Calu3 (cell line): ENCODE measurements at regions not wholly inside any gene's neighbourhood (a gene's known extent, or its start where the extent isn't known, plus 50 kb on each side); places are given as distances from the start of the nearest gene placed in this dataset.

Experiments
- BruUV-seq: library from RNA; stranded (reverse); fragments of 400-500 nt; replicated peaks from 2 replicates; lab custom pipeline; 2021; lab: Mats Ljungman, UMichigan
- CTCF ChIA-PET: fragments of 300-600 bp; sonication (Branson Sonifier 250); formaldehyde crosslinking; loops from one replicate; lab custom pipeline; 2022; ENCODE audit warnings: antibody characterized with exemption; lab: Charles Lee
- DNase-seq: peaks from one replicate; pipeline ENCODE4 v3.0.0; 2022
- H3K27ac Mint-ChIP-seq: one replicate; pipeline ENCODE4 v1.8.0; 2022; ENCODE audit warnings: mixed read lengths; ENCODE audit not compliant: unreplicated experiment
- H3K27me3 Mint-ChIP-seq: one replicate; pipeline ENCODE4 v1.8.0; 2022; ENCODE audit warnings: mixed read lengths; ENCODE audit not compliant: unreplicated experiment
- H3K36me3 Mint-ChIP-seq: one replicate; pipeline ENCODE4 v1.8.0; 2022; ENCODE audit warnings: mild to moderate bottlenecking, moderate library complexity, mixed read lengths; ENCODE audit not compliant: insufficient read depth, unreplicated experiment
- H3K4me1 Mint-ChIP-seq: one replicate; pipeline ENCODE4 v1.8.0; 2022; ENCODE audit warnings: mild to moderate bottlenecking, low read depth, mixed read lengths; ENCODE audit not compliant: unreplicated experiment
- H3K4me3 Mint-ChIP-seq: one replicate; pipeline ENCODE4 v1.8.0; 2022; ENCODE audit warnings: mild to moderate bottlenecking, low read depth, moderate library complexity, mixed read lengths; ENCODE audit not compliant: unreplicated experiment
- H3K9me3 Mint-ChIP-seq: one replicate; pipeline ENCODE4 v1.8.0; 2022; ENCODE audit warnings: low read depth, mixed read lengths; ENCODE audit not compliant: unreplicated experiment
- intact Hi-C: fragments of 100-400 bp; cut with micrococcal nuclease; formaldehyde crosslinking; loops from one replicate; pipeline ENCODE4 v1.10.0; 2022; ENCODE audit not compliant: unreplicated experiment
- TF ChIP-seq, protein P1 (sequence below): fragments of 200-600 bp; IDR thresholded peaks from one replicate; pipeline ENCODE4 v1.8.0; 2022; ENCODE audit warnings: antibody characterized with exemption; ENCODE audit not compliant: unreplicated experiment

DNA sequence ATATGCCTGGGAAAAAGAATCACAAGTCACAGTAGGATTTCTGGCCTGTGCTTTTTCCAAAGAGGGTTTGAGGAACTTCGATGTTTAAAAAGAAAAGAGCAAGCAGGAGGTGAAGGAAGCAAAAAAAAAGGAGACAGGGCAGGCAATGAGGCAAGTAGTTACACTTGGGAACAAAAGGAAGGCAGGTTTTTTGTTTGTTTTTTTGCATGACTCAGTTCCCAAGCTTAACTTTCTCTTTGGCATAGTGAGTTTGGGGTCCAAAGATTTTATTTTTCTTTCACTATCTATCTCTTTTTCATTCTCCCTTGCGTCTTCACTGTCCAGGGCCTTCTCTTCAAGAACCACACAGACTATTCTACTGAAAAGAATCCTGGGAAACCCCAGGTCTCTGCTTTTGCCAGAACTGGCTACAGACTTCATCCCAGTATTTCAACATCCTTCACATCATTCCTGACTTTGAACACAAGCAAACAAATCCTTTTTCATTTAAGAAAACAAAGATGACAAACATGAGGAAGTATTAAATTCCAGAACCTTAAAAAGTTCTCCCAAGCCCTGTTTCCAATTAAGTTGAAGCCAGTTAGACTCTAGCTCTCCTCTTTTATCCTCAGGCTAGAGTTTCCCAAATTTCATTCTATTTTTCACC, 210.7 kb upstream of the RND3 start:
- Mint-ChIP-seq H3K27me3 (no peaks in the 10 kb centered on the region), H3K9me3 (peaks cover 2% of the 10 kb centered on the region), H3K36me3 (no peaks in the 10 kb centered on the region), H3K4me3 (no peak overlapping the region), H3K4me1 (peaks cover 9% of the 10 kb centered on the region), H3K27ac (no peak overlapping the region)
- no peak for DNase-seq
- TF ChIP-seq, protein P1, sequence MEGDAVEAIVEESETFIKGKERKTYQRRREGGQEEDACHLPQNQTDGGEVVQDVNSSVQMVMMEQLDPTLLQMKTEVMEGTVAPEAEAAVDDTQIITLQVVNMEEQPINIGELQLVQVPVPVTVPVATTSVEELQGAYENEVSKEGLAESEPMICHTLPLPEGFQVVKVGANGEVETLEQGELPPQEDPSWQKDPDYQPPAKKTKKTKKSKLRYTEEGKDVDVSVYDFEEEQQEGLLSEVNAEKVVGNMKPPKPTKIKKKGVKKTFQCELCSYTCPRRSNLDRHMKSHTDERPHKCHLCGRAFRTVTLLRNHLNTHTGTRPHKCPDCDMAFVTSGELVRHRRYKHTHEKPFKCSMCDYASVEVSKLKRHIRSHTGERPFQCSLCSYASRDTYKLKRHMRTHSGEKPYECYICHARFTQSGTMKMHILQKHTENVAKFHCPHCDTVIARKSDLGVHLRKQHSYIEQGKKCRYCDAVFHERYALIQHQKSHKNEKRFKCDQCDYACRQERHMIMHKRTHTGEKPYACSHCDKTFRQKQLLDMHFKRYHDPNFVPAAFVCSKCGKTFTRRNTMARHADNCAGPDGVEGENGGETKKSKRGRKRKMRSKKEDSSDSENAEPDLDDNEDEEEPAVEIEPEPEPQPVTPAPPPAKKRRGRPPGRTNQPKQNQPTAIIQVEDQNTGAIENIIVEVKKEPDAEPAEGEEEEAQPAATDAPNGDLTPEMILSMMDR, result no peak
- CTCF ChIA-PET, result no interaction called here
- intact Hi-C loops, result no loop called here
- no TSS peak for BruUV-seq

DNA sequence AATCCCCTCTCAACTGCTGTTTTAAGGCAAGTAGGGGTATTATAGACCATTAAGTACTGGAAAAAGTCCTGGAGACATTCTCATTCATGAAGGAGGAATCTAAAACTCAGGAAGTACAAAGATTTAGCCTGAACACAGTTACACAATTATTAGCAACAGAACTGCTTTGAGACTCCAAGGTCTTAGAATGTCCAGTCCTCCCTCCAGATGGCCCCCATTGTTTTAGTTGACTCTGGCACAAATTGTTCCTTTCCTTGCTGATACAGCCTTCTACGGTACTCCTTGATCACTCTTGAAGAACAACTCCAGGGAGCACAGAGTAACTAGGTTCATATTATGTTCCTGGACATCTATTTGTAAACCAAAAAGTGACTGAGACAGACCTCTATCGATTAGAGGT, 210.1 kb upstream of the RND3 start:
- peaks cover 9% of the 10 kb centered on the region for H3K4me1 Mint-ChIP-seq
- H3K27ac Mint-ChIP-seq, result no peak overlapping the region
- H3K36me3 Mint-ChIP-seq, result no peaks in the 10 kb centered on the region
- intact Hi-C loops, result no loop called here
- no peak overlapping the region for H3K4me3 Mint-ChIP-seq
- no peaks in the 10 kb centered on the region for H3K27me3 Mint-ChIP-seq
- BruUV-seq, result no TSS peak
- H3K9me3 Mint-ChIP-seq, result peaks cover 2% of the 10 kb centered on the region
- TF ChIP-seq, protein P1, result no peak
- DNase-seq, result no peak
- CTCF ChIA-PET, result no interaction called here

DNA sequence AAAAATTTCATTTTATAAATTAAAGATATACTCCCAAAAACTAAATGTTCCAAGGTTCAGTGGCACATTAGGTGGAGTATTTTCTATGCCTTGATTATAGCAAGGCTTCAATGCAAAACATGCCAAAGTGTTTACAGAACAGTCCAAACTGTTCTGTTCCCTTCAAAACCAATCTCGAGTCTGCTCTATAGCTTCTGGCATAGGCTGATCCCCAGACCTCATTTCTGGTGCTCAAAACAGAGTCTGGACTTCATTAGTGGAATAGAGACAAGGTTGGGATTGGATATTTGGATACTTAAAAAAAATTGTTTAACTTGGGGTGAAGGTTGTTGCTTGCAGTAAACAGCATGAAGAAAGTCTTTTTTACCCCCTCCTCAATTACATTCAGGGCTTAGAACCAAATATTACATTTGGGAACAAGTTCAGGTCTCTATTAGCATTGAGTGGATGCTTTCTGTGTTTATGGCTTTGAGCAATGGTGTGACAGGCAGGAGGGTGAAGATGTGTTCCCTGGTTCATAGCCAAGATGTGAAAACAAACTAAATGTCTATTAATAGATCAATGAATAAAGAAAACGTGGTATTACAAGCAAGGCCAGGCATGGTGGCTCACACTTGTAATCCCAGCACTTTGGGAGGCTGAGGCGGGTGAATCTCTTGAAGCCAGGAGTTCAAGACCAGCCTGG, 208.1 kb upstream of the RND3 start:
- no TSS peak for BruUV-seq
- TF ChIP-seq, protein P1, result no peak
- no peak overlapping the region for H3K4me3 Mint-ChIP-seq
- no peaks in the 10 kb centered on the region for H3K36me3 Mint-ChIP-seq
- peaks cover 2% of the 10 kb centered on the region for H3K9me3 Mint-ChIP-seq
- DNase-seq, result no peak
- intact Hi-C loops, result no loop called here
- H3K4me1 Mint-ChIP-seq, result peaks cover 9% of the 10 kb centered on the region
- H3K27me3 Mint-ChIP-seq, result no peaks in the 10 kb centered on the region
- H3K27ac Mint-ChIP-seq, result no peak overlapping the region
- CTCF ChIA-PET, result no interaction called here

DNA sequence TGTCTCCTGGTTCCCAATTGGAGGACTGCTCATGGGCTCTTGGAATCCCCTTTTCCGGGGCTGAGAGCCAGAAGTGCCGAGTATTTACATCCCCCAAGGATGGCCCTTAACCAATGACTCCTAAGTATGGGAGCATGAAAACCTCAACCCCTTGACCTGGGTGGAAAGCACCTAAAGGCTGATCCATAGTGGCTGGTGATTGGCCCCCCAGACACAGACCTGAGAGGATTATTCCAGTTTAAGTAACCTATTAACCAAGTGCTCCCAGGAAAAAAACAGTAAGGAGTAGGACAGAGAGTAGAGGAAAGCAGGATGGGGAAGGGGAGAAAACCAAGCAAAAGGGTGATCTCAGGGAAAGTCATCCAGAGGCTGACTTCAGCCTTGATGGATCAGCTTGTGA, 206.1 kb upstream of the RND3 start:
- intact Hi-C loops, result no loop called here
- TF ChIP-seq, protein P1, result no peak
- Mint-ChIP-seq H3K4me1 (peaks cover 9% of the 10 kb centered on the region), H3K4me3 (no peak overlapping the region), H3K27me3 (no peaks in the 10 kb centered on the region), H3K9me3 (peaks cover 2% of the 10 kb centered on the region), H3K36me3 (no peaks in the 10 kb centered on the region), H3K27ac (no peak overlapping the region)
- no TSS peak for BruUV-seq
- DNase-seq, result no peak
- CTCF ChIA-PET, result no interaction called here
